Breast epithelium (tissue), 4 donors: ENCODE measurements at regions not wholly inside any gene's neighbourhood (a gene's known extent, or its start where the extent isn't known, plus 50 kb on each side); places are given as distances from the start of the nearest gene placed in this dataset.

ENCODE experiments used
- DNase-seq, 2 donors: peaks; one replicate each; pipeline ENCODE4 v3.0.0-alpha.2; 2019; ENCODE audit warnings: low spot score in 2 of 2
- H3K27ac ChIP-seq, 2 donors: fragments of 200-600 bp; sonication (generic) in 1 of 2; one replicate each; pipeline ENCODE4 v1.5.1; 2016 to 2019; ENCODE audit warnings: mild to moderate bottlenecking in 1 of 2
- H3K27me3 ChIP-seq, 2 donors: fragments of 200-600 bp; sonication (generic) in 1 of 2; one replicate each; pipeline versions ENCODE4 v1.5.1 to v1.6.0; 2017 to 2019; ENCODE audit warnings: control low read depth in 1 of 2, mild to moderate bottlenecking in 1 of 2
- H3K36me3 ChIP-seq: fragments of 200-600 bp; one replicate; pipeline ENCODE4 v1.5.1; 2019
- H3K4me1 ChIP-seq, 2 donors: fragments of 200-600 bp; sonication (generic); one replicate each; pipeline ENCODE4 v1.5.1; 2016 to 2019; ENCODE audit warnings: control low read depth in 1 of 2
- H3K4me3 ChIP-seq, 3 donors: fragments of 200-600 bp; sonication (generic); 1 replicate in 2 of 3; 2 replicates in 1 of 3; pipeline ENCODE4 v1.5.1; 2016 to 2019; ENCODE audit warnings: mild to moderate bottlenecking in 3 of 3, moderate library complexity in 2 of 3
- H3K9me3 ChIP-seq, 2 donors: fragments of 200-600 bp; sonication (generic) in 1 of 2; one replicate each; pipeline ENCODE4 v1.5.1; 2016 to 2019; ENCODE audit warnings: control low read depth in 1 of 2
- POLR2A ChIP-seq: fragments of 450-650 bp; IDR thresholded peaks from one replicate; pipeline ENCODE4 v1.6.1; 2016; ENCODE audit warnings: antibody characterized with exemption, mild to moderate bottlenecking, moderate library complexity
- POLR2AphosphoS5 ChIP-seq, 3 donors: sonication (generic); formaldehyde crosslinking; IDR thresholded peaks; one replicate each; pipeline ENCODE4 v1.6.1; 2017; ENCODE audit warnings: antibody characterized with exemption in 3 of 3
- intact Hi-C: fragments of 100-400 bp; cut with DNase I; formaldehyde crosslinking; loops from one replicate; pipeline ENCODE4 v1.15.1; 2023; ENCODE audit warnings: low total_unique reads
- TF ChIP-seq, protein P1 (sequence below), 3 donors: fragments of 450-650 bp; IDR thresholded peaks; one replicate each; pipeline ENCODE4 v1.5.1; 2016 to 2017; ENCODE audit warnings: antibody characterized with exemption in 3 of 3, mild to moderate bottlenecking in 3 of 3, moderate library complexity in 3 of 3

DNA sequence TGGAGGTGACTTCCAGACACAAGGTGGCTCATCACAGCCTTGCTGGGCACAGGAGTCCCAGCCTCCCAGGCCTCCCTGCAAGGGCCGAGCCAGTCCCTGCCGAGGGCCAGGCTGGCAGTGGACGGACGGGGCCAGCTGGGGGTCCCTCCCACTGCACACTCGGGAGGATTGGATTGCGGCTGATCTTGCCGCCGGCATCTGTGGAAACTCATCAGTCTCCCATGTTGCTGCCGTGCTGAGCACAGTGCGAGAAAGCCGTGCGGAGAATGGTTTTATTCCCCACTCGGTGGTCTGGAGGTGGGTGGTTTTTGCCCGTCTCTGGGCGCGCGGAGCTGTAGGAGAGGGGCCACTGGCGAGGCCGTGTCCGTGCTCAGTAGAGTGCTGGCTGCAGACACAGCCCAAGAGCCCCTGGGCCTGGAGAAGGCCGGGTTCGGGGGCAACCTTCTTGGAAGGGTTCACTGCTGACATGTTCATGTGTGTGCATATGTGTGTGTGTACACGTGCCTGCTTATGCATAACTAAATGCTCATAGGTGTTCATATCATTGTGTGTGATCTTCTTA is 1246.4 kb downstream of the BRD1 start:
- TF ChIP-seq, protein P1, sequence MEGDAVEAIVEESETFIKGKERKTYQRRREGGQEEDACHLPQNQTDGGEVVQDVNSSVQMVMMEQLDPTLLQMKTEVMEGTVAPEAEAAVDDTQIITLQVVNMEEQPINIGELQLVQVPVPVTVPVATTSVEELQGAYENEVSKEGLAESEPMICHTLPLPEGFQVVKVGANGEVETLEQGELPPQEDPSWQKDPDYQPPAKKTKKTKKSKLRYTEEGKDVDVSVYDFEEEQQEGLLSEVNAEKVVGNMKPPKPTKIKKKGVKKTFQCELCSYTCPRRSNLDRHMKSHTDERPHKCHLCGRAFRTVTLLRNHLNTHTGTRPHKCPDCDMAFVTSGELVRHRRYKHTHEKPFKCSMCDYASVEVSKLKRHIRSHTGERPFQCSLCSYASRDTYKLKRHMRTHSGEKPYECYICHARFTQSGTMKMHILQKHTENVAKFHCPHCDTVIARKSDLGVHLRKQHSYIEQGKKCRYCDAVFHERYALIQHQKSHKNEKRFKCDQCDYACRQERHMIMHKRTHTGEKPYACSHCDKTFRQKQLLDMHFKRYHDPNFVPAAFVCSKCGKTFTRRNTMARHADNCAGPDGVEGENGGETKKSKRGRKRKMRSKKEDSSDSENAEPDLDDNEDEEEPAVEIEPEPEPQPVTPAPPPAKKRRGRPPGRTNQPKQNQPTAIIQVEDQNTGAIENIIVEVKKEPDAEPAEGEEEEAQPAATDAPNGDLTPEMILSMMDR (IDR thresholded peaks at IDR 0.05) = no peak
- TF ChIP-seq POLR2AphosphoS5 (IDR thresholded peaks at IDR 0.05) (no peak), POLR2A (no peak)
- DNase-seq = no peak
- Histone ChIP-seq H3K4me1 (no peaks in the 10 kb centered on the region), H3K36me3 (no peaks in the 10 kb centered on the region), H3K4me3 (no peak overlapping the region), H3K9me3 (no peaks in the 10 kb centered on the region), H3K27ac (no peak overlapping the region), H3K27me3 (peaks cover 3 to 24% of the 10 kb centered on the region in 2 donors)
- intact Hi-C loops = no loop called here

DNA sequence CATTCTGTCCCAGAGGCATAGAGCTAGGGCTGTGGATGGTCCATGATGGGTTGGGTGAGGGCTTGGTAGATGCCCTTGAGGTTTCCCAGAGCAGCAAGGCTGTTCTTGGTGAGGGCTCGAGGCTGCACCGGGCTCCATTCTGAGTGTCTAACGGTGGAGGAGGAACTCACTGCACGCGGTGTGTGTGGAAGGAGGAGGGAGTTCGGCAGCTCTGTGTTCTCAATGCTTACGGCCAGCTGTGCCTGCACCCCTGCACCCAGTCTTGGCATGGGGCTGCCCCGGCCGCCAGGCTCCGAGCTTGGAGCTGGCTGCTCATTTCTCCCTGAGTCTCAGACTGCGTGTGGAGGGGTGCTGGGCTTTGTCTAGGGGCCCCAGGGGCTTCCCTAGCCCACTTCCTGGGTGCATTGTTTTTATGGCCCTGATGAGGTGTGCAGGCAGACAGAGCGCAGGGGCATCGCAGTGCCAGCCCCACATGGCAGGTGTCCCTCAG is 1247.1 kb downstream of the BRD1 start:
- no peak overlapping the region for H3K4me3 ChIP-seq
- intact Hi-C loops = no loop called here
- H3K4me1 ChIP-seq = no peaks in the 10 kb centered on the region
- H3K27ac ChIP-seq = no peak overlapping the region
- H3K27me3 ChIP-seq = peaks cover 3 to 26% of the 10 kb centered on the region in 2 donors
- no peak for DNase-seq
- no peaks in the 10 kb centered on the region for H3K9me3 ChIP-seq
- H3K36me3 ChIP-seq = no peaks in the 10 kb centered on the region
- TF ChIP-seq, protein P1 (IDR thresholded peaks at IDR 0.05) = no peak
- no peak for TF ChIP-seq POLR2A
- no peak for TF ChIP-seq POLR2AphosphoS5 (IDR thresholded peaks at IDR 0.05)

- H3K4me3 ChIP-seq = no peak overlapping the region
- intact Hi-C loops = no loop called here
- H3K27ac ChIP-seq = no peak overlapping the region
Observed at GRCh38 chr22:48579928-48580309, 1247.8 kb downstream of the BRD1 start.

DNA sequence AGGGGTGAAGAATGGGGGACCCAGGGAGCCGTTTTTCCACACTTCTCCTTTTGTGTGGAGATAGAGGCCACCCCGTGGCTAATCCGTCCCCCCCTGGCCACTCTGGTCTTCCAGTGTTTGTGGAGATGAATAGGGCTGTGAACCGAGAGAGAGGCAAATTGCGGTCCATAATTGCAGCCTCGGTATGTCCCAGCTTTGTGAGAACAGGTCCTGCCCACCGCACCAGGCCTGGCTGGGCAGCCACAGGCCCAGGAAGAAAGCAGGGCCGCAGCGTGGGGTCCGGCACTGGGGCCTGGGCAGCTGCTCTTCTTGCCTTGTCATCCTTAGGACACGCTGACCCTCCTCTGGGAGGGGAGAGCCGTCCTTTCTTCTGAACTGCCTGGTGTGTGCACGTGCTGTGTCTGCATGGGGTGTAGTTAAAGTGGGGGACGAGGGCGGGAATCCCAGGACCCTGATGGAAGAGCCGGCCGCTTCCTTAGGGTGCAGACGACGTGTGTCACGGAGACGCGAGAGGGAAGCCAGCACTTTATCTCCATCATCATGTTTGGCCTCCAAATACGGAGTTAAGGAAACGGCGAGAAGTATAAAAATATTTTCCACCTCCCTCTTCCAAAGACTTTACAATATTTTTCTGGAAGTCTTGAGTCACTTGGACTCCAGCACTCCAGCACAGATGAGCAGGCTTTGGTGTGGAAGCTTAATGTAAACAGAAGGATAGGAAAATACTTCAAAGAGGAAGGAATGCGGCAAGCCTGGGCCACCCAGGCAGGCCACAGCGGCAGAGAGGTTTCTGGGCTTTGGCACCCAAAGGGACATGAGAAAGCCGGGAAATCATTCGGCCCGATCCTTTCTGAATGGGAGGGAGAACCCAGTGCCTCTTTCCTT is 1248.4 kb downstream of the BRD1 start:
- no peaks in the 10 kb centered on the region for H3K9me3 ChIP-seq
- no peak overlapping the region for H3K27ac ChIP-seq
- intact Hi-C loops = no loop called here
- no peak overlapping the region for H3K4me3 ChIP-seq
- no peaks in the 10 kb centered on the region for H3K4me1 ChIP-seq
- no peak for TF ChIP-seq POLR2AphosphoS5 (IDR thresholded peaks at IDR 0.05)
- TF ChIP-seq POLR2A = no peak
- TF ChIP-seq, protein P1 (IDR thresholded peaks at IDR 0.05) = no peak
- H3K36me3 ChIP-seq = no peaks in the 10 kb centered on the region
- H3K27me3 ChIP-seq = peaks cover 3 to 34% of the 10 kb centered on the region in 2 donors
- no peak for DNase-seq

More at GRCh38 chr22:48579928-48580309, 1247.8 kb downstream of the BRD1 start:
- no peaks in the 10 kb centered on the region for H3K9me3 ChIP-seq
- no peaks in the 10 kb centered on the region for H3K4me1 ChIP-seq
- no peak for DNase-seq
- H3K27me3 ChIP-seq = peaks cover 3 to 28% of the 10 kb centered on the region in 2 donors
- TF ChIP-seq POLR2A = no peak
- TF ChIP-seq, protein P1 (IDR thresholded peaks at IDR 0.05) = no peak
- no peak for TF ChIP-seq POLR2AphosphoS5 (IDR thresholded peaks at IDR 0.05)
- H3K36me3 ChIP-seq = no peaks in the 10 kb centered on the region
